H1 (cell line): ENCODE measurements at regions not wholly inside any gene's neighbourhood (a gene's known extent, or its start where the extent isn't known, plus 50 kb on each side); places are given as distances from the start of the nearest gene placed in this dataset.

ENCODE experiments used
- CTCF ChIA-PET: fragments of 300-600 bp; sonication (Branson Sonifier 250); formaldehyde crosslinking; loops from one replicate; lab custom pipeline; 2021; ENCODE audit not compliant: partially characterized antibody; lab: Charles Lee
- POLR2A ChIA-PET: fragments of 300-600 bp; sonication (Branson Sonifier 250); formaldehyde crosslinking; loops from one replicate; lab custom pipeline; 2021; ENCODE audit warnings: inconsistent platforms; ENCODE audit not compliant: partially characterized antibody; lab: Charles Lee
- DNase-seq, 2 experiments: peaks; one replicate each; pipeline versions ENCODE4 v3.0.0 to v3.0.0-alpha.2; 2010 to 2022; ENCODE audit warnings: low spot score in 2 of 2, low read depth in 1 of 2, mixed read lengths in 1 of 2
- FAIRE-seq: peaks from 2 replicates; lab custom pipeline; 2011; peaks lifted over from hg19 to GRCh38; lab: Jason Lieb, UNC
- H2AFZ ChIP-seq: 2 replicates; pipeline ENCODE4 v1.8.1; 2012; ENCODE audit warnings: low read length, inconsistent platforms
- H2AK5ac ChIP-seq: 2 replicates; pipeline ENCODE4 v1.6.1; 2013; ENCODE audit warnings: low read depth, low read length
- H2BK120ac ChIP-seq: replicated peaks from 2 replicates; pipeline ENCODE3; 2013; ENCODE audit warnings: low read depth, low read length, inconsistent platforms
- H2BK12ac ChIP-seq: 2 replicates; pipeline ENCODE4 v1.6.1; 2013; ENCODE audit warnings: low read depth, low read length
- H2BK15ac ChIP-seq: 2 replicates; pipeline ENCODE4 v1.6.1; 2013; ENCODE audit warnings: low read length
- H2BK20ac ChIP-seq: 2 replicates; pipeline ENCODE4 v1.6.1; 2013; ENCODE audit warnings: low read length
- H2BK5ac ChIP-seq: 2 replicates; pipeline ENCODE4 v1.6.1; 2013; ENCODE audit warnings: low read depth, low read length
- H3K14ac ChIP-seq: 2 replicates; pipeline ENCODE4 v1.6.1; 2013; ENCODE audit warnings: inconsistent platforms; ENCODE audit not compliant: insufficient read length
- H3K18ac ChIP-seq: 2 replicates; pipeline ENCODE4 v1.6.1; 2013; ENCODE audit warnings: low read length; ENCODE audit errors: extremely low read depth
- H3K23ac ChIP-seq: 2 replicates; pipeline ENCODE4 v1.6.1; 2013; ENCODE audit warnings: inconsistent platforms; ENCODE audit not compliant: insufficient read length
- H3K23me2 ChIP-seq: 2 replicates; pipeline ENCODE4 v1.6.1; 2013; ENCODE audit warnings: low read depth, low read length
- H3K27ac ChIP-seq: 2 replicates; pipeline ENCODE4 v1.6.1; 2011; ENCODE audit warnings: low read depth, low read length, inconsistent platforms
- H3K27me3 ChIP-seq, 4 experiments: replicated peaks in 1 of 4; 1 replicate in 1 of 4; 2 replicates in 3 of 4; pipeline versions ENCODE4 v1.6.1 to v1.8.1; 2011 to 2013; ENCODE audit warnings: low read length in 3 of 4, mild to moderate bottlenecking in 3 of 4, inconsistent platforms in 2 of 4, mixed read lengths in 2 of 4, moderate library complexity in 1 of 4; ENCODE audit not compliant: control insufficient read depth in 3 of 4, insufficient read depth in 3 of 4; ENCODE audit errors: extremely low read depth in 1 of 4
- H3K36me3 ChIP-seq, 4 experiments: 2 replicates each; pipeline versions ENCODE4 v1.6.1 to v1.8.1; 2011 to 2013; ENCODE audit warnings: mild to moderate bottlenecking in 4 of 4, low read length in 3 of 4, moderate library complexity in 2 of 4, control low read depth in 1 of 4, inconsistent platforms in 1 of 4; ENCODE audit not compliant: insufficient read depth in 4 of 4, control insufficient read depth in 2 of 4
- H3K4ac ChIP-seq: replicated peaks from 2 replicates; pipeline ENCODE3; 2013; ENCODE audit warnings: low read length, low read depth, mixed read lengths, inconsistent platforms; ENCODE audit not compliant: insufficient read length
- H3K4me1 ChIP-seq, 4 experiments: replicated peaks in 1 of 4; 1 replicate in 1 of 4; 2 replicates in 3 of 4; pipeline versions ENCODE4 v1.6.1 to v1.8.1; 2011 to 2013; ENCODE audit warnings: low read length in 3 of 4, inconsistent platforms in 2 of 4, mixed read lengths in 1 of 4; ENCODE audit not compliant: insufficient read depth in 4 of 4, control insufficient read depth in 3 of 4
- H3K4me2 ChIP-seq, 2 experiments: 2 replicates each; pipeline versions ENCODE4 v1.6.1 to v1.8.1; 2011 to 2013; ENCODE audit warnings: low read depth in 2 of 2, low read length in 2 of 2, control low read depth in 1 of 2, inconsistent platforms in 1 of 2, mild to moderate bottlenecking in 1 of 2; ENCODE audit not compliant: insufficient read depth in 1 of 2
- H3K4me3 ChIP-seq, 4 experiments: fragments of 200-600, 300-600 bp in 1 of 4; sonication (generic), shearing (Covaris generic), sonication (Bioruptor Twin) in 1 of 4; 2 replicates each; pipeline versions ENCODE4 v1.5.1 to v1.8.1; 2011 to 2016; ENCODE audit warnings: low read length in 4 of 4, low read depth in 3 of 4, control low read depth in 2 of 4, inconsistent platforms in 2 of 4, mild to moderate bottlenecking in 2 of 4, mixed read lengths in 1 of 4, moderate library complexity in 1 of 4; ENCODE audit not compliant: insufficient read depth in 2 of 4; ENCODE audit errors: extremely low read depth in 1 of 4
- H3K56ac ChIP-seq: replicated peaks from 2 replicates; pipeline ENCODE3; 2013; ENCODE audit warnings: low read depth, mild to moderate bottlenecking, mixed read lengths, low read length, inconsistent platforms; ENCODE audit not compliant: insufficient read length
- H3K79me1 ChIP-seq: 2 replicates; pipeline ENCODE4 v1.6.1; 2013; ENCODE audit warnings: low read depth, low read length, control low read depth
- H3K79me2 ChIP-seq, 2 experiments: 2 replicates each; pipeline versions ENCODE4 v1.6.1 to v1.8.1; 2012 to 2013; ENCODE audit warnings: low read length in 2 of 2, mild to moderate bottlenecking in 2 of 2, inconsistent platforms in 1 of 2; ENCODE audit not compliant: insufficient read depth in 2 of 2, control insufficient read depth in 1 of 2
- H3K9ac ChIP-seq, 4 experiments: replicated peaks in 1 of 4; 1 replicate in 1 of 4; 2 replicates in 3 of 4; pipeline versions ENCODE4 v1.6.1 to v1.8.1; 2011 to 2013; ENCODE audit warnings: low read depth in 3 of 4, low read length in 3 of 4, control low read depth in 2 of 4, mild to moderate bottlenecking in 2 of 4, moderate library complexity in 2 of 4, inconsistent platforms in 1 of 4; ENCODE audit errors: extremely low read depth in 1 of 4
- H3K9me3 ChIP-seq, 2 experiments: 2 replicates each; pipeline versions ENCODE4 v1.6.1 to v1.8.1; 2012 to 2013; ENCODE audit warnings: mild to moderate bottlenecking in 2 of 2, moderate library complexity in 2 of 2, control low read depth in 1 of 2, inconsistent platforms in 1 of 2, low read depth in 1 of 2, low read length in 1 of 2, mixed read lengths in 1 of 2; ENCODE audit not compliant: insufficient read depth in 2 of 2
- H4K20me1 ChIP-seq, 2 experiments: replicated peaks in 1 of 2; 2 replicates each; pipeline versions ENCODE3 to v1.8.1; 2011 to 2013; ENCODE audit warnings: inconsistent platforms in 2 of 2, low read length in 2 of 2, mild to moderate bottlenecking in 1 of 2; ENCODE audit not compliant: insufficient read depth in 2 of 2, control insufficient read depth in 1 of 2
- H4K5ac ChIP-seq: 2 replicates; pipeline ENCODE4 v1.6.1; 2013; ENCODE audit warnings: low read length, low read depth, mixed read lengths, inconsistent platforms; ENCODE audit not compliant: insufficient read length
- H4K8ac ChIP-seq: 2 replicates; pipeline ENCODE4 v1.8.0; 2013; ENCODE audit warnings: mild to moderate bottlenecking, moderate library complexity, low read length, inconsistent platforms; ENCODE audit not compliant: insufficient read depth; ENCODE audit errors: extremely low read depth
- H4K91ac ChIP-seq: replicated peaks from 2 replicates; pipeline ENCODE3; 2013; ENCODE audit warnings: low read length, mixed read lengths, inconsistent platforms; ENCODE audit not compliant: insufficient read length
- ASH2L ChIP-seq: fragments of 200-600, 300-600 bp; sonication (generic); IDR thresholded peaks from one replicate; pipeline ENCODE4 v1.7.1; 2017; ENCODE audit warnings: low read length
- ATF2 ChIP-seq: IDR thresholded peaks from 2 replicates; pipeline ENCODE4 v1.6.1; 2012; ENCODE audit warnings: low read length, inconsistent platforms
- CHD1 ChIP-seq: IDR thresholded peaks from 2 replicates; pipeline ENCODE4 v1.6.1; 2012; ENCODE audit warnings: low read depth, low read length, improper control_type of control experiment
- GTF2F1 ChIP-seq: IDR thresholded peaks from 2 replicates; pipeline ENCODE4 v1.6.1; 2012; ENCODE audit warnings: low read depth, low read length, improper control_type of control experiment, borderline replicate concordance
- KDM4A ChIP-seq: IDR thresholded peaks from one replicate; pipeline ENCODE4 v1.7.1; 2012; ENCODE audit warnings: low read depth, mild to moderate bottlenecking, moderate library complexity, low read length, inconsistent platforms; ENCODE audit not compliant: severe bottlenecking
- POU5F1 ChIP-seq: IDR thresholded peaks from 2 replicates; pipeline ENCODE4 v1.6.1; 2011; ENCODE audit warnings: low read depth, mild to moderate bottlenecking, low read length, moderate library complexity
- SIRT6 ChIP-seq: IDR thresholded peaks from one replicate; pipeline ENCODE4 v1.7.1; 2012; ENCODE audit warnings: low read length, inconsistent platforms
- WGBS, 2 experiments: shearing (Covaris generic) in 1 of 2; methylation state at CpG; one replicate each; pipeline versions ENCODE4 v1.1.6 to v1.1.7; 2013 to 2015; ENCODE audit warnings: low lambda C conversion rate in 2 of 2, mixed read lengths in 2 of 2, inconsistent platforms in 1 of 2, low coverage in 1 of 2, missing lambda C conversion rate in 1 of 2; ENCODE audit not compliant: insufficient replicate concordance in 2 of 2, insufficient coverage in 1 of 2, insufficient read length in 1 of 2; ENCODE audit errors: extremely low coverage in 1 of 2, missing lambda C conversion rate in 1 of 2; 5-methylcytosine and 5-hydroxymethylcytosine counted together

GRCh38 chr7:123271856-123272255 lies 72.1 kb upstream of the SLC13A1 start:
- Histone ChIP-seq H3K14ac (no peak overlapping the region), H3K9ac (no peak overlapping the region), H2BK12ac (no peak overlapping the region), H3K79me1 (no peaks in the 10 kb centered on the region), H3K36me3 (no peaks in the 10 kb centered on the region), H3K27ac (no peak overlapping the region), H3K56ac (no peak overlapping the region), H3K4me1 (no peaks in the 10 kb centered on the region), H2AK5ac (no peak overlapping the region), H3K23me2 (no peaks in the 10 kb centered on the region), H3K4me3 (no peak overlapping the region), H3K4ac (no peak overlapping the region), H2BK5ac (no peak overlapping the region), H2BK120ac (no peak overlapping the region), H3K4me2 (no peak overlapping the region), H3K79me2 (no peaks in the 10 kb centered on the region), H3K18ac (no peak overlapping the region)
- DNase-seq (no peak), FAIRE-seq (no peak)
- 97% methylated on average over 2 of the region's 2 CpGs; no CpG with 5 or more reads in 1 of the 2 experiments for WGBS, 2 experiments
- POLR2A ChIA-PET: no interaction called here
- CTCF ChIA-PET: no interaction called here
- TF ChIP-seq CHD1 (no peak), SIRT6 (no peak), POU5F1 (no peak), KDM4A (no peak), GTF2F1 (no peak), ATF2 (no peak), ASH2L (no peak)
- TF ChIP-seq, all 59 proteins: peak for 0
- H4K5ac ChIP-seq: no peak overlapping the region
- H3K27me3 ChIP-seq: no peaks in the 10 kb centered on the region
- H4K8ac ChIP-seq: no peak overlapping the region
- H4K91ac ChIP-seq: no peak overlapping the region
- no peak overlapping the region for H2BK20ac ChIP-seq
- no peak overlapping the region for H2BK15ac ChIP-seq
- no peak overlapping the region for H2AFZ ChIP-seq
- H3K9me3 ChIP-seq: no peaks in the 10 kb centered on the region
- H3K23ac ChIP-seq: no peak overlapping the region
- H4K20me1 ChIP-seq: no peaks in the 10 kb centered on the region
